Natural killer cell (primary cell): ENCODE measurements at regions not wholly inside any gene's neighbourhood (a gene's known extent, or its start where the extent isn't known, plus 50 kb on each side); places are given as distances from the start of the nearest gene placed in this dataset.

Experiments used
- ATAC-seq, 3 donors: fragments of 150-1000 bp in 2 of 3; fragments of 200-7000 bp in 1 of 3; cut with Tn5 transposase; 1 replicate in 1 of 3; 2 replicates in 2 of 3; pipeline ENCODE4 v1.10.0; 2021; ENCODE audit warnings: mild to moderate bottlenecking in 2 of 3, moderate library complexity in 2 of 3
- DNase-seq, 2 donors: peaks; one replicate each; pipeline versions ENCODE4 v3.0.0 to v3.0.0-alpha.2; 2013 to 2021; ENCODE audit warnings: mixed read lengths in 1 of 2
- H3K27ac ChIP-seq: one replicate; pipeline ENCODE4 v1.5.1; 2013; ENCODE audit warnings: mild to moderate bottlenecking, low read length
- H3K27me3 ChIP-seq: one replicate; pipeline ENCODE4 v1.6.1; 2013; ENCODE audit warnings: low read length; ENCODE audit not compliant: control insufficient read depth, insufficient read depth
- H3K36me3 ChIP-seq: one replicate; pipeline ENCODE4 v1.6.1; 2013; ENCODE audit warnings: low read length; ENCODE audit not compliant: control insufficient read depth, insufficient read depth
- H3K4me1 ChIP-seq: one replicate; pipeline ENCODE4 v1.6.1; 2013; ENCODE audit warnings: low read length; ENCODE audit not compliant: control insufficient read depth, insufficient read depth
- H3K4me3 ChIP-seq: one replicate; pipeline ENCODE4 v1.5.1; 2013; ENCODE audit warnings: low read length
- H3K9me3 ChIP-seq: one replicate; pipeline ENCODE4 v1.6.1; 2013; ENCODE audit warnings: low read length; ENCODE audit not compliant: control insufficient read depth, insufficient read depth
- H3K27ac Mint-ChIP-seq, 2 donors: one replicate each; pipeline ENCODE4 v1.8.0; 2022; ENCODE audit warnings: mild to moderate bottlenecking in 2 of 2, mixed read lengths in 2 of 2, moderate library complexity in 1 of 2
- H3K27me3 Mint-ChIP-seq, 2 donors: one replicate each; pipeline ENCODE4 v1.8.0; 2022; ENCODE audit warnings: low read depth in 2 of 2, mixed read lengths in 2 of 2
- H3K36me3 Mint-ChIP-seq: one replicate; pipeline ENCODE4 v1.8.0; 2022; ENCODE audit warnings: mixed read lengths
- H3K4me1 Mint-ChIP-seq, 2 donors: one replicate each; pipeline ENCODE4 v1.8.0; 2022; ENCODE audit warnings: mixed read lengths in 2 of 2
- H3K4me3 Mint-ChIP-seq: one replicate; pipeline ENCODE4 v1.8.0; 2022; ENCODE audit warnings: mild to moderate bottlenecking, moderate library complexity, mixed read lengths
- H3K9me3 Mint-ChIP-seq, 2 donors: one replicate each; pipeline ENCODE4 v1.8.0; 2022; ENCODE audit warnings: mixed read lengths in 2 of 2
- CTCF ChIP-seq: fragments of 200-600 bp; IDR thresholded peaks from one replicate; pipeline ENCODE4 v1.8.0; 2022; ENCODE audit warnings: antibody characterized with exemption
- WGBS: methylation state at CpG from one replicate; pipeline ENCODE4 v1.1.7; 2013; ENCODE audit warnings: missing lambda C conversion rate; ENCODE audit not compliant: insufficient coverage; 5-methylcytosine and 5-hydroxymethylcytosine counted together
- intact Hi-C: fragments of 100-400 bp; cut with micrococcal nuclease; formaldehyde crosslinking; loops from one replicate; pipeline ENCODE4 v1.14.2; 2022

- Mint-ChIP-seq H3K4me3 (no peak overlapping the region), H3K27ac (no peak overlapping the region), H3K9me3 (no peaks in the 10 kb centered on the region), H3K4me1 (no peaks in the 10 kb centered on the region), H3K36me3 (no peaks in the 10 kb centered on the region), H3K27me3 (peaks cover 6 to 16% of the 10 kb centered on the region in 2 donors)
- H3K36me3 ChIP-seq = no peaks in the 10 kb centered on the region
- no peak for TF ChIP-seq CTCF
- H3K9me3 ChIP-seq = no peaks in the 10 kb centered on the region
- WGBS = 100% methylated on average over 2 of the region's 5 CpGs
- no peak overlapping the region for H3K27ac ChIP-seq
- no peak overlapping the region for H3K4me3 ChIP-seq
- intact Hi-C loops = no loop called here
- ATAC-seq = no peak
- no peaks in the 10 kb centered on the region for H3K27me3 ChIP-seq
- no peak for DNase-seq
- H3K4me1 ChIP-seq = no peaks in the 10 kb centered on the region
Observed at GRCh38 chr3:178370387-178370786, 165.8 kb upstream of the KCNMB2 start.

- H3K4me1 Mint-ChIP-seq = no peaks in the 10 kb centered on the region
- no peak overlapping the region for H3K27ac Mint-ChIP-seq
- intact Hi-C loops = no loop called here
- peaks cover 0 to 8% of the 10 kb centered on the region in 2 donors for H3K27me3 Mint-ChIP-seq
- H3K27me3 ChIP-seq = no peaks in the 10 kb centered on the region
- H3K4me3 Mint-ChIP-seq = no peak overlapping the region
- H3K36me3 Mint-ChIP-seq = no peaks in the 10 kb centered on the region
- H3K27ac ChIP-seq = no peak overlapping the region
- H3K4me1 ChIP-seq = no peaks in the 10 kb centered on the region
- WGBS = no CpG with 5 or more reads among the region's 1 CpG
- no peaks in the 10 kb centered on the region for H3K9me3 ChIP-seq
- H3K36me3 ChIP-seq = no peaks in the 10 kb centered on the region
- no peak for TF ChIP-seq CTCF
- no peak for ATAC-seq
- H3K4me3 ChIP-seq = no peak overlapping the region
- H3K9me3 Mint-ChIP-seq = no peaks in the 10 kb centered on the region
- no peak for DNase-seq
Observed at GRCh38 chr3:178381555-178381954, 154.7 kb upstream of the KCNMB2 start.

GRCh38 chr3:178381971-178382448, 154.2 kb upstream of the KCNMB2 start:
- WGBS = 67% methylated on average over 1 of the region's 1 CpG
- no peak for TF ChIP-seq CTCF
- Mint-ChIP-seq H3K27ac (no peak overlapping the region), H3K9me3 (no peaks in the 10 kb centered on the region), H3K4me1 (no peaks in the 10 kb centered on the region), H3K27me3 (peaks cover 0 to 8% of the 10 kb centered on the region in 2 donors), H3K36me3 (no peaks in the 10 kb centered on the region), H3K4me3 (no peak overlapping the region)
- Histone ChIP-seq H3K4me1 (no peaks in the 10 kb centered on the region), H3K27me3 (no peaks in the 10 kb centered on the region), H3K9me3 (no peaks in the 10 kb centered on the region), H3K36me3 (no peaks in the 10 kb centered on the region), H3K4me3 (no peak overlapping the region), H3K27ac (no peak overlapping the region)
- DNase-seq (no peak), ATAC-seq (no peak)
- intact Hi-C loops = no loop called here

- H3K36me3 Mint-ChIP-seq = no peaks in the 10 kb centered on the region
- no peak for DNase-seq
- 80% methylated on average over 1 of the region's 1 CpG for WGBS
- H3K9me3 ChIP-seq = no peaks in the 10 kb centered on the region
- H3K4me3 ChIP-seq = no peak overlapping the region
- ATAC-seq = no peak
- no peak overlapping the region for H3K27ac ChIP-seq
- H3K4me1 Mint-ChIP-seq = no peaks in the 10 kb centered on the region
- H3K27me3 Mint-ChIP-seq = peaks cover 0 to 8% of the 10 kb centered on the region in 2 donors
- no peak overlapping the region for H3K4me3 Mint-ChIP-seq
- no peaks in the 10 kb centered on the region for H3K9me3 Mint-ChIP-seq
- H3K36me3 ChIP-seq = no peaks in the 10 kb centered on the region
- intact Hi-C loops = no loop called here
- no peaks in the 10 kb centered on the region for H3K4me1 ChIP-seq
- no peak for TF ChIP-seq CTCF
- no peaks in the 10 kb centered on the region for H3K27me3 ChIP-seq
- H3K27ac Mint-ChIP-seq = no peak overlapping the region
Observed at GRCh38 chr3:178382449-178383061, 153.7 kb upstream of the KCNMB2 start.
